GM18505 (cell line): ENCODE measurements at regions not wholly inside any gene's neighbourhood (a gene's known extent, or its start where the extent isn't known, plus 50 kb on each side); places are given as distances from the start of the nearest gene placed in this dataset.
"Not testable (repeated sequence)": the region's sequence is repeated elsewhere in the genome, so short reads cannot be mapped to it uniquely, and the experiment has no call there.

Experiments
- ATAC-seq: cut with Tn5 transposase; IDR thresholded peaks from one replicate; pipeline ENCODE4 v1.9.1; 2021; ENCODE audit not compliant: unreplicated experiment
- POLR2A ChIP-seq: IDR thresholded peaks from 4 replicates; pipeline ENCODE4 v1.6.1; 2011; ENCODE audit warnings: borderline replicate concordance; ENCODE audit not compliant: insufficient read depth, insufficient read length; ENCODE audit errors: extremely low read depth

DNA sequence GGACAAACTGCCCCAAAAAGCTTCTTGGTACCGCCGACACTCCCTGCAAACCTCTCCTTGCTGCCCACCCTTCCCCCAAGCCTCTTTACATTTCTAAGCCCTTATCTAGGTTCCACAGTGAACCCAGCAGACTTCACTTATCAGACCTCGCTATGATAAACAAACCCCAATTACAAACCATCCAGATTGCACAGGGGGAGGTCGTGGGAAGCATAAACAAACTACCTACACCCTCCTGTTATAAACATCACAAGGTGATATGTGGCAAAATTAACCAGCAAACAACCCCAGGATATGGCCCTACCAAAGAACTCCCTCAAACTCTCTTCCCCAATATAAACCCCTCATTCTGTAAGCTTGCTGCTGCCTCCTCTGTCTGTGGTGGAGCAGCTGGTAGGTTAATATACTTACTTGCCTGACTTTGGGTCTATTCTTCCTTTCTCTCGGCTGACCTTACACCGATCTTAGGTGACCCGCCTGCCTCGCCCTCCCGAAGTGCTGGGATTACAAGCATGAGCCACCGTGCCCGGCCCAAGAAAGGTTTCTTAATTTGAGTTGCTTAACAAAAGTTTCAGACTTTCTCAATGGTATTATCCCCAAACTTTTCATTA lies 66.0 kb upstream of the TENM4 start:
- ATAC-seq = no peak
- TF ChIP-seq POLR2A = no peak

DNA sequence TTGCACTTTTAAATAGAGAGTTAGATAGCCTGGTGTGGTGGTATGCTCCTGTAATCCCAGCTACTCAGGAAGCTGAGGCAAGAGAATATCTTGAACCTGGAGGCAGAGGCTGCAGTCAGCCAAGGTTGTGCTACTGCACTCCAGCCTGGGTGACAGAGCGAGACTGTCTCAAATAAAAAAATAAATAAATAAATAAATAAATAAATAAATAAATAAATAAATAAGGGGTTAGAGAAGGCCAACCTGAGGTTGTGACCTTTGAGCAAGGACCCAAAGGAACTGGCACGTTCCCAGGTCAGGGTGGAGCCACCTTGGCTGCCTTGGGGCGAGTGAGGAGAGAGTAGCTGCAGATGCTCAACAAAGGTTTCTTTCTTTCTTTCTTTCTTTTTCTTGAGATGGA lies 65.3 kb upstream of the TENM4 start:
- ATAC-seq = no peak
- no peak for TF ChIP-seq POLR2A

DNA sequence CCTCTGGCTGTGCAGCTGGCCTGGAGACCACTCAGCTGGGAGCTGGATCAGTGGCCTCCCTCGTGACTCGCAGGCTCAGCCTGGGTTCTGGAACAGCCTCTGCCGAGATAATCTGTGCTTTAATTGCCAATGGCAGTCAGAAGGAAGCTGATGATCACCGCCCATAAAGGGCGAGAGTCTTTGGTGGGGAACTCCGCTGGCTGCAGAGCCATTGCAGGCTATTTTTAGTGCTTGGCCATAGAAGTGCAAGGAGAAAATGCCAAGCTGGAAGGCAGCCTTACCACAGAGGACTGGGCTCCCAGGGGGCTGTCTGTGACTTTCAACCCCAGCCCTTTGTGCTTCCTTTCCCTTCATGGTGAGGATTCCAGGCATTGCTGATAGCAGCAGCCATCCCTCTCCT lies 62.2 kb upstream of the TENM4 start:
- ATAC-seq = no peak
- no peak for TF ChIP-seq POLR2A

DNA sequence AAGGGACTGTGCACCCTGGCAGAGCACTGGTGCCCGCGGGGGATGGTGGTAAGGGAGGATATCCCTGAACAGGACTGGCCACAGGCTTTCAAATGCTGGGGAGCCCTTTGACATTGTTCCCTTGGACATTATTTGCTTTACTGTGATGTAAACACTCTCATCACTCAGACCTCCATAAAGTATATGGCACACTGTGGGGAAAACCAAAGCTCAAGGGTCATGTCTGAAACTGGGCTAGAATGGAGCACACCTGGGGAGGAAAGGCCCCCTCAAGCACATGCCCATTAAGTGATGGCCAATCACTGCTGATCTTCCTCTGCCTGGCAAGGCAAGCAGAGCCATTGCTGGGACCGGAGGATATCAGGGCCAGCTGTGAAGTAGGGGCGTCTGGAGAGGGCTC lies 60.9 kb upstream of the TENM4 start:
- ATAC-seq = no peak
- TF ChIP-seq POLR2A = no peak

DNA sequence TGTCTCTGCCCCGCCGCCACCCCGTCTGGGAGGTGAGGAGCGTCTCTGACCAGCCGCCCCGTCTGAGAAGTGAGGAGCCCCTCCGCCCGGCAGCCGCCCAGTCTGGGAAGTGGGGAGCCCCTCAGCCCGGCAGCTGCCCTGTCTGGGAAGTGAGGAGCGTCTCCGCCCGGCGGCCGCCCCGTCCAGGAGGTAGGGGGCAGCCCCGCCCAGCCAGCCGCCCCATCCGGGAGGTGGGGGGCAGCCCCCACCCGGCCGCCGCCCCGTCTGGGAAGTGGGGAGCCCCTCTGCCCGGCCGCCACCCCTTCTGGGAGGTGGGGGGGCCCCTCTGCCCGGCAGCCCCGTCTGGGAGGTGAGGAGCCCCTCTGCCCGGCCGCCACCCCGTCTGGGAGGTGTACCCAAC lies 59.1 kb upstream of the TENM4 start:
- not testable (repeated sequence) for ATAC-seq

DNA sequence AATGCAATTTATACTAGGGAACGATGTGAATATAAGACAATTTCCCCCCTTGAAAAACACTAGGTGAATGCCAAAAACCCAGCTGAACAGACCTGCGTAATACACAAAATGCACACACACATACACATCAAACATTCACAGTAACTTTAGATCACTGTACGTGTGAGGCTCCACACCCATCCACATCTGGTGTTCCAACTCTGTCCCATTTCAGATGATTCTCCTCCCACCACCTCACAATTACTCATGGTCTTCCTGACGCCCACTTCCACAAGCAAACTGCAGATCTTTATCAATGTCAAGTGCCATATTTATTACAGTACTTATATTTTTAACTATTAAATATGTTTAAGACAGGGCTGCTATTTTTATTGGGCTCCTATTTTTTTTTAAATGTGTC lies 57.8 kb upstream of the TENM4 start:
- ATAC-seq = no peak
- no peak for TF ChIP-seq POLR2A

DNA sequence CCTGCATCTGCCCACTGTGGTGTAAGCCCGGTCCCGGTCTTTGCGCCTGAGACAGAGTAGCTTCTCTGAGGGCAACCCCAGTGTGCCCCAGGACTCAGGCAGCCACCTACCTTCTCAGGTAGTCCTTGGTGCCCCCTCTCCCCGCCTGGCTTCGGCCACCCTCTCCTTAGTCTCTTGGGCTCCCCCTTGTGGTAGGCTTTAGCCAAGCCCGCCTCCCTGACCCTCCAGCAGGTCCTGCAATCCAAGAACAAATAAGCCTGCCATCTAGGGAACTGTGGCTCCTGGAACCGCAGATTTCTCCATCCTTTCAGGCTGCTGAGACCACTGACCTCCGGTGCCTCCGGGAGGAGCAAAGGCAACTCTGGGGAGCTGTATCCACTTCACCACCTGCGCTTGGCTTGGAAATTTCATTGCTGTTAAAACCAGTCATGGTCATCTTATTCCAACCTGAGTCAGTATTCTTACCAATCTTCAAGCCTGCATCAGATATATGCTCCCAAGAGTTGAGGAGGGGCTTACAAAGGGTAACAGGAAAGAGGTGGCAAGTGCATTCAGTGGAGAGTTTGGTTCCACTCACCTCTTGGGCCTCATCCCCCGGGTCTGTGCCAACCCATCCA lies 52.8 kb upstream of the TENM4 start:
- peak; percentile 79 for ATAC-seq
- TF ChIP-seq POLR2A = no peak

DNA sequence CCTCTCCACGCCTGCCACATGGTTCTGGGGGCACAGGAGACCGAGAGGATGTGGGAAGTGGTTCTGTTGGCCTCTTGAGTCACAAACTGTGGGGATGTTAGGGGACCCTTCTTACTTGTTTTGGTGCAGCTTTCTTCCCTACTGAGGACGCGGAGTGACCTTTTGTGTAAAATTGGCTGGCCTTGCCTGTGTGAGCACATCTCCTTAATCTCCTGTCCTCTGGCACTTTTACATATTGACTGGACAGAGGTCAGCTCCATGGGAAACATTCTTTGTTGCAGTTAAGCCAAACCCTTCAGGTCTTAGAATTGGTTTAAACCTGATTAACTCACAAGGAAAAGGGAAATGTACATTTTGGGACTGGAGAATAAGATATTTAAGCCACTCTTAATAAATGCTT lies 51.2 kb upstream of the TENM4 start:
- TF ChIP-seq POLR2A = no peak
- no peak for ATAC-seq
